Activated T-cell treated with anti-CD3 and anti-CD28 coated beads for 4 hours (primary cell): ENCODE measurements at regions not wholly inside any gene's neighbourhood (a gene's known extent, or its start where the extent isn't known, plus 50 kb on each side); places are given as distances from the start of the nearest gene placed in this dataset.

ENCODE experiments used
- DNase-seq: peaks from one replicate; pipeline ENCODE4 v3.0.0-alpha.2; 2020

- DNase-seq = no peak
Measured at GRCh38 chr5:167678481-167678880, 613.0 kb upstream of the WWC1 start.

- no peak for DNase-seq
Measured at GRCh38 chr5:167684251-167684650, 607.2 kb upstream of the WWC1 start.

- DNase-seq = no peak
Measured at GRCh38 chr5:167688341-167689130, 602.9 kb upstream of the WWC1 start.

GRCh38 chr5:167694325-167695147 is 596.9 kb upstream of the WWC1 start:
- DNase-seq = no peak

GRCh38 chr5:167696558-167697314 is 594.7 kb upstream of the WWC1 start:
- DNase-seq = no peak

- no peak for DNase-seq
Measured at GRCh38 chr5:167699432-167699831, 592.0 kb upstream of the WWC1 start.

- DNase-seq = no peak
Measured at GRCh38 chr5:167701051-167701450, 590.4 kb upstream of the WWC1 start.

- DNase-seq = no peak
Measured at GRCh38 chr5:167702014-167702413, 589.4 kb upstream of the WWC1 start.

- no peak for DNase-seq
Measured at GRCh38 chr5:167708449-167708848, 583.0 kb upstream of the WWC1 start.

GRCh38 chr5:167709625-167710024 is 581.8 kb upstream of the WWC1 start:
- DNase-seq = no peak

- DNase-seq = no peak
Measured at GRCh38 chr5:167710444-167711073, 580.9 kb upstream of the WWC1 start.

- no peak for DNase-seq
Measured at GRCh38 chr5:167712986-167713585, 578.4 kb upstream of the WWC1 start.

GRCh38 chr5:167713896-167714295 is 577.5 kb upstream of the WWC1 start:
- DNase-seq = no peak

GRCh38 chr5:167716126-167716775 is 575.2 kb upstream of the WWC1 start:
- no peak for DNase-seq

GRCh38 chr5:167720259-167720658 is 571.2 kb upstream of the WWC1 start:
- no peak for DNase-seq

- DNase-seq = no peak
Measured at GRCh38 chr5:167720676-167721260, 570.7 kb upstream of the WWC1 start.

GRCh38 chr5:167721926-167722440 is 569.5 kb upstream of the WWC1 start:
- DNase-seq = no peak

- peak; percentile 27 for DNase-seq
Measured at GRCh38 chr5:167723254-167723871, 568.1 kb upstream of the WWC1 start.

GRCh38 chr5:167725264-167725663 is 566.2 kb upstream of the WWC1 start:
- DNase-seq = no peak

- DNase-seq = no peak
Measured at GRCh38 chr5:167725741-167726140, 565.7 kb upstream of the WWC1 start.

- no peak for DNase-seq
Measured at GRCh38 chr5:167726642-167727041, 564.8 kb upstream of the WWC1 start.
